SU-DHL-6 (cell line): ENCODE measurements at regions not wholly inside any gene's neighbourhood (a gene's known extent, or its start where the extent isn't known, plus 50 kb on each side); places are given as distances from the start of the nearest gene placed in this dataset.
"Not testable (repeated sequence)": the region's sequence is repeated elsewhere in the genome, so short reads cannot be mapped to it uniquely, and the experiment has no call there.

ENCODE experiments used
- H2AFZ ChIP-seq: fragments of 200-600 bp; sonication (generic); 2 replicates; pipeline ENCODE4 v1.6.1; 2014; ENCODE audit warnings: low read depth, mild to moderate bottlenecking, moderate library complexity, mixed read lengths, antibody characterized with exemption, low read length; ENCODE audit not compliant: severe bottlenecking
- H3F3A ChIP-seq: fragments of 200-600 bp; shearing (Covaris generic); 2 replicates; pipeline ENCODE4 v1.6.0; 2016; ENCODE audit warnings: antibody characterized with exemption, mild to moderate bottlenecking; ENCODE audit not compliant: insufficient read depth
- H3K27ac ChIP-seq: fragments of 200-600 bp; sonication (generic); 2 replicates; pipeline ENCODE4 v1.5.1; 2016; ENCODE audit warnings: low read depth, mild to moderate bottlenecking, low read length, moderate library complexity, mixed read lengths
- H3K27me3 ChIP-seq: fragments of 200-600 bp; sonication (generic), shearing (Covaris generic); 2 replicates; pipeline ENCODE4 v1.6.0; 2014; ENCODE audit warnings: mild to moderate bottlenecking, low read length
- H3K36me3 ChIP-seq: fragments of 200-600 bp; sonication (generic); 2 replicates; pipeline ENCODE4 v1.6.1; 2014; ENCODE audit warnings: mild to moderate bottlenecking, low read length, mixed read lengths
- H3K4me2 ChIP-seq: fragments of 300-600, 200-600 bp; shearing (Covaris generic), sonication (generic); 2 replicates; pipeline ENCODE4 v1.6.0; 2014; ENCODE audit warnings: low read length, low read depth, mild to moderate bottlenecking; ENCODE audit not compliant: poor library complexity, severe bottlenecking
- H3K4me3 ChIP-seq: fragments of 200-600 bp; sonication (generic); 2 replicates; pipeline ENCODE4 v1.5.1; 2014; ENCODE audit warnings: antibody characterized with exemption, low read length, mild to moderate bottlenecking, mixed read lengths; ENCODE audit not compliant: insufficient read depth, poor library complexity, severe bottlenecking
- H3K79me2 ChIP-seq: fragments of 200-600 bp; sonication (generic); 2 replicates; pipeline ENCODE4 v1.6.1; 2014; ENCODE audit warnings: mild to moderate bottlenecking, low read length, moderate library complexity; ENCODE audit not compliant: insufficient read depth
- H3K9ac ChIP-seq: fragments of 200-600 bp; sonication (generic); 2 replicates; pipeline ENCODE4 v1.7.0; 2014; ENCODE audit warnings: mild to moderate bottlenecking, low read length
- H3K9me2 ChIP-seq: fragments of 200-600 bp; sonication (generic); replicated peaks from 2 replicates; pipeline ENCODE4 v1.6.1; 2014; ENCODE audit warnings: low read length; ENCODE audit not compliant: insufficient read depth
- H3K9me3 ChIP-seq: fragments of 200-600 bp; sonication (generic); 2 replicates; pipeline ENCODE4 v1.6.1; 2014; ENCODE audit warnings: low read length, mixed read lengths; ENCODE audit not compliant: insufficient read depth
- H4K20me1 ChIP-seq: fragments of 200-600 bp; sonication (generic); 2 replicates; pipeline ENCODE4 v1.6.1; 2014; ENCODE audit warnings: low read depth, mild to moderate bottlenecking, antibody characterized with exemption, low read length, moderate library complexity, mixed read lengths
- EZH2phosphoT487 ChIP-seq: fragments of 200-600 bp; sonication (generic), shearing (Covaris generic); conservative IDR thresholded peaks from 2 replicates; pipeline ENCODE4 v1.6.1; 2018; ENCODE audit warnings: mild to moderate bottlenecking, antibody characterized with exemption, low read length, moderate library complexity, mixed read lengths
- TF ChIP-seq, protein P1 (sequence below): fragments of 200-600 bp; sonication (generic); IDR thresholded peaks from one replicate; pipeline ENCODE4 v1.5.1; 2017; ENCODE audit warnings: antibody characterized with exemption, mild to moderate bottlenecking, low read length, moderate library complexity; ENCODE audit not compliant: insufficient read depth, poor library complexity, severe bottlenecking

GRCh38 chrX:40895246-40895645 is 159.9 kb upstream of the MED14 start:
- no peaks in the 10 kb centered on the region for H3K9me2 ChIP-seq
- TF ChIP-seq EZH2phosphoT487: no peak
- TF ChIP-seq, protein P1, sequence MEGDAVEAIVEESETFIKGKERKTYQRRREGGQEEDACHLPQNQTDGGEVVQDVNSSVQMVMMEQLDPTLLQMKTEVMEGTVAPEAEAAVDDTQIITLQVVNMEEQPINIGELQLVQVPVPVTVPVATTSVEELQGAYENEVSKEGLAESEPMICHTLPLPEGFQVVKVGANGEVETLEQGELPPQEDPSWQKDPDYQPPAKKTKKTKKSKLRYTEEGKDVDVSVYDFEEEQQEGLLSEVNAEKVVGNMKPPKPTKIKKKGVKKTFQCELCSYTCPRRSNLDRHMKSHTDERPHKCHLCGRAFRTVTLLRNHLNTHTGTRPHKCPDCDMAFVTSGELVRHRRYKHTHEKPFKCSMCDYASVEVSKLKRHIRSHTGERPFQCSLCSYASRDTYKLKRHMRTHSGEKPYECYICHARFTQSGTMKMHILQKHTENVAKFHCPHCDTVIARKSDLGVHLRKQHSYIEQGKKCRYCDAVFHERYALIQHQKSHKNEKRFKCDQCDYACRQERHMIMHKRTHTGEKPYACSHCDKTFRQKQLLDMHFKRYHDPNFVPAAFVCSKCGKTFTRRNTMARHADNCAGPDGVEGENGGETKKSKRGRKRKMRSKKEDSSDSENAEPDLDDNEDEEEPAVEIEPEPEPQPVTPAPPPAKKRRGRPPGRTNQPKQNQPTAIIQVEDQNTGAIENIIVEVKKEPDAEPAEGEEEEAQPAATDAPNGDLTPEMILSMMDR: no peak
- H3K27ac ChIP-seq: no peak overlapping the region
- H3K4me3 ChIP-seq: no peak overlapping the region
- no peaks in the 10 kb centered on the region for H3K27me3 ChIP-seq
- no peak overlapping the region for H3K4me2 ChIP-seq
- no peaks in the 10 kb centered on the region for H3K9me3 ChIP-seq
- no peak overlapping the region for H2AFZ ChIP-seq
- H4K20me1 ChIP-seq: no peaks in the 10 kb centered on the region
- H3K79me2 ChIP-seq: no peaks in the 10 kb centered on the region
- H3F3A ChIP-seq: no peaks in the 10 kb centered on the region
- H3K36me3 ChIP-seq: no peaks in the 10 kb centered on the region
- H3K9ac ChIP-seq: no peak overlapping the region

DNA sequence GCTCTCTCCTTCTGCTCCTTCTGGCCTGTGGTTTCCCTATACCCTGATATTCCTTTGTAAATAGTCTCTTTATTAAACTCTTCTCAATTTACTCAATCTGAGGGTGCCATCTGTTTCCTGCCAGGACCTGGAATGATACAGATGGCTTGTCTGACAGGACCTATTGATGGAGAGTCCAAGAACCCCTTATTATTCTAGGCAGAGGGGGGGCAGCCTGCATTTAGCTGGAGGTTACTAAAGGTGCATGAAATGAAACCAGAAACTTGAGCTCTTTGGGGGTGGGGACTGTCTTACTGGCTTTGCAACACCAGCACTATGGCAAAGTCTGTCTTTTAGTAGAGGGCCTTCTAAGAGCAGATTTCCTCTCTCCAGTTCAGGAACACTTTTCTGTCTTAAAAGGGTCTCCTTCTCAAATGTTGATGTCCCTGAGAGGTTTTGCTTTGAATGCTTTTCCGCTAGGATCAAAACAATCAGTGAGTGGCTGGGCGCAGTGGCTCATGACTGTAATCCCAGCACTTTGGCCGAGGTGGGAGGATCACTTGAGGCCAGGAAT is 162.5 kb upstream of the MED14 start:
- H4K20me1 ChIP-seq: no peaks in the 10 kb centered on the region
- H3K9ac ChIP-seq: no peak overlapping the region
- no peaks in the 10 kb centered on the region for H3K9me2 ChIP-seq
- H3F3A ChIP-seq: no peaks in the 10 kb centered on the region
- H3K4me2 ChIP-seq: no peak overlapping the region
- TF ChIP-seq, protein P1: no peak
- no peak for TF ChIP-seq EZH2phosphoT487
- H3K79me2 ChIP-seq: no peaks in the 10 kb centered on the region
- no peak overlapping the region for H3K4me3 ChIP-seq
- no peaks in the 10 kb centered on the region for H3K27me3 ChIP-seq
- no peak overlapping the region for H3K27ac ChIP-seq
- no peaks in the 10 kb centered on the region for H3K9me3 ChIP-seq
- no peak overlapping the region for H2AFZ ChIP-seq
- no peaks in the 10 kb centered on the region for H3K36me3 ChIP-seq

GRCh38 chrX:40904739-40905138 is 169.4 kb upstream of the MED14 start:
- not testable (repeated sequence) for H3K36me3 ChIP-seq, H3K4me3 ChIP-seq

GRCh38 chrX:40908026-40908425 is 172.7 kb upstream of the MED14 start:
- no peak overlapping the region for H3K27ac ChIP-seq

More at GRCh38 chrX:40904739-40905138, 169.4 kb upstream of the MED14 start:
- H3F3A ChIP-seq, H4K20me1 ChIP-seq, H3K9me2 ChIP-seq, H3K79me2 ChIP-seq, H3K4me2 ChIP-seq, H3K9ac ChIP-seq, H3K27ac ChIP-seq, H3K27me3 ChIP-seq, H3K9me3 ChIP-seq, H2AFZ ChIP-seq: not testable (repeated sequence)

More at GRCh38 chrX:40908026-40908425, 172.7 kb upstream of the MED14 start:
- H3K9me3 ChIP-seq: no peaks in the 10 kb centered on the region
- H3K79me2 ChIP-seq: no peaks in the 10 kb centered on the region
- no peak overlapping the region for H3K4me3 ChIP-seq
- no peaks in the 10 kb centered on the region for H3K9me2 ChIP-seq
- H4K20me1 ChIP-seq: no peaks in the 10 kb centered on the region
- no peaks in the 10 kb centered on the region for H3F3A ChIP-seq
- H3K9ac ChIP-seq: no peak overlapping the region
- H3K36me3 ChIP-seq: no peaks in the 10 kb centered on the region
- no peak overlapping the region for H3K4me2 ChIP-seq
- H2AFZ ChIP-seq: no peak overlapping the region
- TF ChIP-seq, protein P1: no peak
- H3K27me3 ChIP-seq: no peaks in the 10 kb centered on the region
